NCI-H345 (cell line): ENCODE measurements at regions not wholly inside any gene's neighbourhood (a gene's known extent, or its start where the extent isn't known, plus 50 kb on each side); places are given as distances from the start of the nearest gene placed in this dataset.
"Not testable (repeated sequence)": the region's sequence is repeated elsewhere in the genome, so short reads cannot be mapped to it uniquely, and the experiment has no call there.

Experiments
- DNase-seq: peaks from one replicate; lab custom pipeline; 2025; lab: John Stamatoyannopoulos, UW

DNA sequence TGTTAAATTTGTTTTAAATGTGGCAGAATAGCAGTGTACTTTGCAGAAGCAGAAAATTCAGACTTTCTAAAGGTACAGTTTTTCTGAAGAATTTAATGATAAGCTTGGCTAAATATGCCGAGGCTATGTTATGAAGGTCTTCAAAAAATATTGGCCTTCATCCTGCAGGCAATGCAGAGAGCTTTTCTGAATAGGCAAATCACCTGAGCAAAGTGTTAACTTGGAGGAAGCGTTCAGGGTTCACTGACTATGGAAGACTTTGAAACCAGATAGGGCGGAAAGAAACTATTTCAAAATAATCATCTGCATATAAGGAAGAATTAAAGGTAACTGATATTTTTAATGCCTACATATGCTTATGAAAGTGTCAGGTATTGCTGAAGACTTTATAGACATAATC, 133.7 kb upstream of the SETBP1 start:
- DNase-seq, result no peak

DNA sequence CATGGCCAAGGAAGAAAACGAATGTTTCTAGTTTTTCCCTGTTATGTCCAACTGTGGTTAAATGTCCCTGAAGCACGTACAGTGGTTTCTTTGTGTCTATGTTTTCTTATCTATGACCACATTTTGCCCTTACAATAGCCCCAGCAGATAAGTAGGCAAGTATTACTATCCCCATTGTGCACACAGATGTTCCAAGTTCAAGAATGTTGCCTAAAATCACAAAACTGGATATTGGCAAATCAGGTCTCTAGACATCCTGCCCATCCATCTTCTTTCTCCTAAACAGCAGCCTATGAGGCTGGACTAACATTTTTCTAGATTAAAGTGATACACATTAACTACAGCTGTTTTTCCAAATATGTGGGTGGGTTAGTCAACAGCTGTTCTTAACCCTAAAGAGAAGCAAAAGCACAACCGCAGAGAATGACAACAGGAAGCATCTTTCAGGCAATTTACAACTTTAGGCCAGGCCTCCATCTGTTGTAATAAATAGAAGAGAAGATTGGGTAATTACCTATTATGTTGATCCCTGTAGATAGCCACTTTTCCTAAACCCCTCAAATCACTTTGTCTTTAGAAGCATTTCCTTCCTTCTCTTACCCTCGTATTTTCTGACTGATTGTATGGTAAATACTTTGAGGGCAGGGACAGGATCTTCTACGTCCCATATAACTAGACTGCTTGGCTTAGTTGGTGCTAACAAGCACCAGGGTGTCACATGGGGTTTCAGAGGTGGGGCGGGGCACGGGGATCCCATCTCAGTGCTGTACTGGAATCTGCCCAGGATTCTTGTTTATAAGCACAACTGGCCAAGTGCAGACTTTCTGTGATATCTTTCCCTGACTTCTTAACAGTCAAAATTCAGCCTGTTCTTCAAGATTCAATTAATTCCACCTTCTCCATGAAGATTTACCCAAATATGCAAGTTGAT, 132.1 kb upstream of the SETBP1 start:
- no peak for DNase-seq

DNA sequence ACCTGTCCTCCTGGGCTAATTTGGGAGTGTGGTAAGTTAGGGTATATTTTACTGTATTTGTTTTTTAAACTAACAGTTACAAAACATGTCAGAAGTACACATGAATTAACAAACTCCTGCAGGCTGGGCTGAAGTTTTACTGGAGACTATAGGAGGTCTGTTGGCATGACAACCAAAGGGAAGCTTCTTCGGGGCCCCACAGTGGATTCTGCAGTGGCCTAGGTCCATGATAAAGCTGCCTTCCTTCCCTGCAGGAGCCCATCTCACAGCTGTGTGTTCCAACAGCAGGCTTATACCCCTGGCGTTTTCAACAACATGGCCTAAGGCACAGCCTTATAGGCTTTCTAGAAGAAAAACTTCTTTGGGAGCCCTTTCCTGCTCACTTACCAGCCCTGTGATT, 128.0 kb upstream of the SETBP1 start:
- no peak for DNase-seq

DNA sequence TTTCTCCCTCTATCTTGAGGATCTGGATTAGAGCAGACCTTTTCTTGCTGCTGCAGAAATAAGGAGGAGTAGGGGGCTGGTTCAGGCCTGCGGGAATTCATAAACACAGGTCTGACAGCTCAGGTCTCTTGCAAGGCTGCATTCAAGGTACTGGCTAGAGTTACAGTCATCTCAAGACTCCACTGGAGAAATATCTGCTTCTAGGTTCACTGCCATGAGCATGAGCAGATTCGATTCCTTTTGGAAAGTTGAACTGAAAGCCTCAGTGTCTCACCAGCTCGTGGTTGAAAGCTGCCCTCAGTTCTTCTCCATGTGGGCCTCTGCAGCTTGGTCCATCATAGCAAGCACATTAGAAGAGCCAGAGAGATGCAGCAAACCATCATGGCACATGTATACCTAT, 124.4 kb upstream of the SETBP1 start:
- DNase-seq, result no peak

DNA sequence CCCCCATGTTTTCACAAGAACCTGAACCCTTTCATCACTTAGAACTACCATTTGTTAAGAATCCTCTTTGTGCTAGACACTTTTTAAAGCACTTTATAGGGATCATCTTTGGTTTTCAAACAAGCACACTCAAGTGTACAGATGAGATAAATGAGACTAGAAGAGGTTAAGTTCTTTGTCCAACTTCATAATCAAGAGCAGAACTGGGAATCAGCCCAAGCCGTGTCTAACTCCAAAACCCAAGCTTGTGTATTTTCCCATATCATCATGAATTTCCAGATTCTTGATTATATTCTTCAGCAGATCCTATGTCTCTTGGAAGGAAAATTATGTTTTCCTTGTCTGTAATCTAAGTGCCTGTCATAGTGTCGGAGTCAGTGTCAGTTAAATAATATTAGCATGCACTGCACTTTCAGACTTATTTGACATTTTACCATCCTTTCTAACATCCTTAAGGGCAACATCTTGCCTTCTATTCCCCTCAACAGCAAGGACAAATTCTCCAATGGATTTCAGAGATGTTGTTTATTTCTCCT, 123.0 kb upstream of the SETBP1 start:
- no peak for DNase-seq

DNA sequence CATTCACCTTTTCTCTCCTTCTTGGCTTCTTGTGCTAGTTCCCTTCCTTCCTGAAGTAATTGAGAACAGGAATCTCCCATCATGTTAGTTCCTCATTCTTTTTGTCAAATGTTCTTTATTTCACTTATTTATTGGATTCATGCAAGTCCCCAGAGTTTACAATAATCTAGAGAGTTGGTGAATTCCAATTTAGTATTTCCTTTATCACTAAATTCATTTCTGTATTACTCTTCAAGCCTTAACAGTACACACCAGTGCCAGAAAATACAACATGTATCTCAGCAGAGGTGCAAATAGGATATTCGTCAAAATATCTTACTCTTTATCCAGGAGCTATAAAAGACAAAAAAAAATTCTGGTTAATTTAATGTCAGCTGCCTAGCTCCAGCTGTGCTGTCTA, 121.9 kb upstream of the SETBP1 start:
- no peak for DNase-seq

DNA sequence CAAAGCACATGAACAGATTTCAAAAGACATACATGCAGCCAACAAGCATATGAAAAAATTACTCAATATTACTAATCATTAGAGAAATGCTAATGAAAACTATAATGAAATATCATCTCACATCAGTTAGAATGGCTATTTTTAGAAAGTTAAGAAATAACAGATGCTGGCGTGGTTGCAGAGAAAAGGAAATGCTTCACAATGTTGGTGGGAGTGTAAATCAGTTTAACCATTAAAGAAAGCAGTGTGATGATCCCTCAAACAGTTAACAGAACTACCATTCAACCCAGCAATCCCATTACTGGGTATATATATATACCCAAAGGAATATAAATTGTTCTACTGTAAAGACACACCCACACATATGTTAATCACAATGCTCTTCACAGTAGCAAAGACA, 117.7 kb upstream of the SETBP1 start:
- no peak for DNase-seq

DNA sequence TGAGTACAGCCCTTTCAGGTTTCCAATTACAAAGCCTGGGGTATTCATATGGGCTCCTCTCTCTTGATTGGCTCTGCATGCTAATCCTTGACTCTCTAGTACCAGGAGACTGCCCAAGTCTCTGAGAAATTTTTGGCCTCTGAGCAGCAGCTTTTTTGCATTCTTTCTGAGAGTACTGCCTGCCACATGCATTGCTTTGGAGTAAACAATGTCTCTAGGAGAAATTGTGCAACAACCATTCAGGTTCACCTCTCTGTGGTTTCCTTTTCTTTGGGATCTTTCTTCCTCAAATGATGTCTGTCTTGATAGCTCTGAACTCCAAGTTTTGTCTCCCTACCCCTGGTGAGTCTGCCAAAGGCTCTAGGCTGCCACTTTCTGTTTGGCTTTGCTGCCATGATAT, 115.8 kb upstream of the SETBP1 start:
- DNase-seq, result no peak

DNA sequence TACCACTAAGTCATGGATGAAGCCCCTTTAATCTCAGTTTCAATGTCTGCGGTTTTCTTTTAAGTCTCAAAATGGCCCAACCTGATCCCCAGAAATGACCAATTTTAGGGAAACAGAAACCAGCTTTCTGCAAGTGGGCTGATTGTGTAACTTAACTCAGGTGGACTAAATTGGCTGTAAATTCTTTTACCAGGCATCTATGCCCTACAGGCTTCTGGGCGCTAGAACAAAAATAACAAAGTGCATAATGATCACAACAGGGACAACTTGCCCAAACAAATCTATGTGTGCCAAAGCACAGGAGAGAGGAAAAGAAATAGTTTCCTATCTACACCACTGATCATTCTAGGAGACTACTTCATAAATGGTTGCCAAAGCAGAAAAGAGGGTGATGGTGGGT, 112.3 kb upstream of the SETBP1 start:
- DNase-seq, result no peak

DNA sequence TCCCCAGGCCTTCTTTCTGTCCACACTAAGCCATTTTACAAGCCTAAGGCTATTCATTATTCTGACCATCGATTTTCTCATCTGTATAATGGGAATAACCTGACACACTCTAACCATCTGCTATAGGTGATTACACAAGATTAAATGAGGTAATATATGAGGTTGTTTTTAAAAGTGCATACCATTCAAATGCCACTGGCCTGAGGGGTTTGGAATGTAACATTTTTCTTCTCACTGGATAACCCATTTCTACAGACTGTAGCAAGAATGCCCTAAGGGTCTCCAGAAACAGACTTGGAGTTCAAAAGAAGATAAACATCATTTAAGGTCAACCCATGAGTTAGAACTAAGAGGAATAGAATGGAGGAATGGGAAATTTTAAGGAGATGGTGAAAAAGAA, 111.7 kb upstream of the SETBP1 start:
- no peak for DNase-seq

DNA sequence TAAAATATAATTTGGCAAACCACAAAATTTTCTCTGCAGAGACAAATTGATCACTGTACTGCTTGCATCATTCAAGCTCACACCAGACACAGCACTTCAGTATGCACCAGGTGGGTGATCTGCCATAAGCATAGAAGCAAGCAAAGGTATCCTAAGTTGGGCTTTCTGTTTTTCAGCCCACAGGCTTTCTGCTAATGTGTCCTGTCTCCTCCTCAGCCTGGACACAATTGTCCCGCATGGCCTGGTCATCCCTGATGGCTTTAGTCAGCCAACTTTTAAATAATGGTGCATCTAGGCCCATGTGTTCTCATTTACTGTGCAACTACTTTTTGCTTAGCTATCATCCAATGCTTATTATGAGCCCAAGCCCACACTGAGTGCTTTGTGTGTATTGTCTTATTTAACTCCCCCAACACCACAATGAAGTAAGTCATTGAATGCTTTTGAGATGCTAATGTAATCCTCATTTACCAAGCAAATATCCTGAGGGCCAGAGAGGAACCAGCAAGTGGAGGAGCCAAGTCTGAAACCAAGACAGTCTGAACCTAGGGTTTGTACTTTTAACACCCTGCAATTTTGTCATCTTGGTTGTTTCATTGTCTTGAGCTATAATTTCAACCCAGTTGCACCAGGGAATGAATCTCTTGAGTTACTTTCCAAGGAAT, 111.2 kb upstream of the SETBP1 start:
- DNase-seq, result no peak

DNA sequence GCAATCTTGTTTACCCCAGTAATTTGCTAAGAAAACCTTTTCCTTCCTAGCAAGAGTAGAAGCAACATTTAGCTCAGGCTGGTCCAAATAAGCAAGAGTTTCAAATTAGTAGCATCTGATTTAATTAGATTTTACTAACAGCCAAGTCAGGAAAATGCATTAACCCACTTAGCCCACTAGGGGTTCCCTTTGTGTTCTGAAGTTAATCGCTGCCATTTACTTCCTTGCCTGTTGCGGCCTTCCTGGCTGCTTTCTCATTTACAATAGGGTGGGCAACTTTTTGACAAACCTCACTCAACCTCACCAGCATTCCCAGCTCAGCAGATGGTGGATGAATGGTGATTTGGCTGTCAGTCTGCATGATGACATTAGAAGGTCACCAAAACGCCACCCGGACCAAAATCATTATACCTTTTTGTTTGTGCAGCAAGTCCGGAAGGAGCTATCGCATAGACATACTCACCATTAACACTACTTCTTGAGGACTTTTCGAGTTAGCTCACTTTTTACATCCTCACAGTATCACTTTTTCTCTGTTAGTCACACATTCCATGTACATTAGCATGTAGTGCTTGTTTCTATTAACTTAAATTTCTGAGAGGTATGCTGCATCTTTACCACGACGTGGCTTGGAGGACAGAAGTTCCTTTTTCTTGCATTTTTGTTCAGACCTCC, 101.5 kb upstream of the SETBP1 start:
- no peak for DNase-seq

DNA sequence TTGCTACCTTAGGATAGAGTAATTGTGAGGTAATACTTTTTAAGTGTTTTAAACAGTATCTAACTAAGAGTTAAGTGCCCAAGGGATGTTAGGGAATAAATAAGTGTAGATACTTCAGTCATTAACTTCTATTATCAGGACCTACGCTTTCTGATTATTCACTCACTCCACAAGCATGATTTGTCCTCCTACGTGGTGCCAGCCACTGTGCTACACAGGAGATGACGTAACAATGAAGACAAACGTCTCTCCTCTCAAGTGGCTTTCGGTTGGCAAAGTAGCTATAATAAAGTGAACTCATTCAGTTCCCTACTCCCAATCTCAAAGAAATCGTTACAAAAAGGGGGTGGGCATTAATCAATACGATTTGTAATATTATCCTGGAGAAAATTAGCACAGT, 100.9 kb upstream of the SETBP1 start:
- no peak for DNase-seq

DNA sequence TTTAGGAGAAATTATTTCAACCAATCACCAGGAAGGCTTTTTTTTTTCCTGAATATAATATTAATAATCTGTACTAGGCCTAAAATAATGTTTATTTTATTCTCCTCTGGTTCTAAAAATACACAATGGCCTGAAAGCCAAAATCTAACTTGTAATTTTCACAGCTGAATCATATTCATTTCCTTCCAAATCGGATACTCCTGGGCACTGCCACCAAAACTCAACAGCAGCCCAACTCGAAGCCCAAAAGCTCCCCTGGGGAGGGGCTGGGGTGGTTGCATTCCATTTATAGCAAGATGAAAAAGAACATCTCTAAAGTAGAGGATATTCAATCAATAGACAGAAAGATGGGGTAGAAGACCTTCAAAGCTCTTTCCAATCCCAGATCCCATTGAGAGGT, 100.5 kb upstream of the SETBP1 start:
- DNase-seq, result no peak

DNA sequence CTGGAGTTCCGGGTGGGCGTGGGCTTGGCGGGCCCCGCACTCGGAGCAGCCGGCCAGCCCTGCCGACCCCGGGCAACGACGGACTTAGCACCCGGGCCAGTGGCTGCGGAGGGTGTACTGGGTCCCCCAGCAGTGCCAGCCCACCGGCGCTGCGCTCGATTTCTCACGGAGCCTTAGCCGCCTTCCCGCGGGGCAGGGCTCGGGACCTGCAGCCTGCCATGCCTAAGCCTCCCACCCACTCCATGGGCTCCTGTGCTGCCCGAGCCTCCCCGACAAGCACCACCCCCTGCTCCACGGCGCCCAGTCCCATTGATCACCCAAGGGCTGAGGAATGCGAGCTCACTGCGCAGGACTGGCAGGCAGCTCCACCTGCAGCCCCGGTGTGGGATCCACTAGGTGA, 99.9 kb upstream of the SETBP1 start:
- not testable (repeated sequence) for DNase-seq

DNA sequence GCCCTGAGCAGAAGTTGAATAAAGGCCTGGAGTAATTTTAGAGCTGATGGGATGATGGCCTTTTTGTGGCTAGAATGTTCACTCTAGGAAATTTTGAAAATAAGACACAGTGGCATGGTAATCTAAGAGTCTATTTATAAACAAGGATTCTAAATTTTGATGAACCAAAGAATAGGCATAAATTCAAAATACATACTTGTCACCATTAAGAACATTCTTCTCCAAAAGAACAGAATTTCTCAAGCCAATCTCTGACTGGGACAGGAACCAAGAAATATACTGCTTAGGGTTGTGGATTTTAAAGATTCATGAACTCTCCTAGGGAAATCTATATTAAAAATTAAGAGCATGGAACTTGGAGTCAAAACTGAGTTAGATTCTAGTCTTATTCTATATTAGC, 98.2 kb upstream of the SETBP1 start:
- DNase-seq, result no peak

DNA sequence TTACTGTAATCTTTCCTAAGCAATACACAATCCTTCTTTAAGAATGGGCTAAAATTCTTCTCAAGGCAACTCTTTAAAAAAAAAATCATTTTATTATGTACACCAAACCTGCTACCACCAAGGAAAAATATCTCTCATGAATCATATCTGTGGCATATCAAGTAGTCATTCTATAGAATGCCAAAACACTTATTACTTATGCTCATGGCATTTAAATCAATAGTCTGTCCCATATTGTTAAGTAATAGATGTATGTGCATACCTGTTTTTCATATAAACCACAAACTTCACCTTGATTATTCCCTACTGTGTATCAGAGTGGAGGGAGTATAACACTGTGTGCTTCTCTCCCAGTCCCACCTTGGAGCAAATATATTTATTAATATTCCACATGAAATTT, 95.8 kb upstream of the SETBP1 start:
- no peak for DNase-seq

DNA sequence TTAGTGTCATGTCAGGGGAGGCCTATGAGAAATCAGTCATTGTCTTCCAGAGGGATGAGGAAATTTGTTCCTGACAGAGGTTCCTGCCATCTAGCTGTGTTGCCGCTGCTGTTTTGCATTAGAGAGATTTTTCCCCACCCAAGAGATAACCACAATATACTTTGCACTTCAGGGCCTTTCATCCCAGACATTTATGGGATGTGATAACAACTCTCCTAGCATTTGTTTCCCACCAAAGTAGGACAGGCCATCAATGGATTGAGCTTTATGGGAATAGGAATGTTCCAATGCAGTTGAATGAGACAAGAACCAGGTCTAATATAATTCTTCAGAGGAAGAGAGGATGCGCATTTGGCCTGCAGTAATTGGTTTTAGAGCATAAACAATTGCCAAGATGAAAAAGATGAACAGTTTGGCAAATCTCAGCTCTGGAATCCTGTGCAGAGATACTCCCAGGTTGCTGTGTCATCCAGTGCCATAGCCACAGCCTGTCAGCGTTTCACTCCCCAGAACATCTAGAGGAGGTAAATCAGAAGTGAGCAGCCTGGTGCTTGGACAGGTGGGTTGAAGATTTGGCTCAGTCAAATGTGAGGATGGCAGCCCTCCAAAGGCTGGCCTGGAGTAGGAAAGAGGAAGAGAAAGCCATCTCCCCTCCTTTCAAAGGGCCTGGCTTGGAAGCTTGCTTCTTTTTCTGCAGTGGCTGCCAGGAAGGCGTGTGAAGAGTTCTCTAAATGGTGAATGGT, 93.7 kb upstream of the SETBP1 start:
- no peak for DNase-seq

DNA sequence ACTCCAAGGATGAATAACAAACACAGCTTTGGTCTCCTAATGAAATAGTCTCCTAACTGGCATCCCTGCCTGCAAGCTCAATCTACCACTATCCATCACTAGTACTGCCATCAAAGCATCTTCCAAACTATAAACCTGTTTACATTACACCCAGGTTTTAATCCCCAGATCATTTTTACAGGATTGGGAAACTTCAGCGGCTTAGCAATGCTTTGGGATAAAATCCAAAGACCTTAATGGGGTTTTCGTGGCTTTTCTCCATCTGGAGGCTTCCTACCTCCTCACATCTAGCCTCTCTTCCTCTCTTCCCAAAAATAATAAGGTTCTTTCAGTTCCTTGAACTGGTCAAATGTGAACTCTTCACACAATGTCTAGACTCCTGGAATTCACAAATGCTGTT, 92.2 kb upstream of the SETBP1 start:
- DNase-seq, result no peak

DNA sequence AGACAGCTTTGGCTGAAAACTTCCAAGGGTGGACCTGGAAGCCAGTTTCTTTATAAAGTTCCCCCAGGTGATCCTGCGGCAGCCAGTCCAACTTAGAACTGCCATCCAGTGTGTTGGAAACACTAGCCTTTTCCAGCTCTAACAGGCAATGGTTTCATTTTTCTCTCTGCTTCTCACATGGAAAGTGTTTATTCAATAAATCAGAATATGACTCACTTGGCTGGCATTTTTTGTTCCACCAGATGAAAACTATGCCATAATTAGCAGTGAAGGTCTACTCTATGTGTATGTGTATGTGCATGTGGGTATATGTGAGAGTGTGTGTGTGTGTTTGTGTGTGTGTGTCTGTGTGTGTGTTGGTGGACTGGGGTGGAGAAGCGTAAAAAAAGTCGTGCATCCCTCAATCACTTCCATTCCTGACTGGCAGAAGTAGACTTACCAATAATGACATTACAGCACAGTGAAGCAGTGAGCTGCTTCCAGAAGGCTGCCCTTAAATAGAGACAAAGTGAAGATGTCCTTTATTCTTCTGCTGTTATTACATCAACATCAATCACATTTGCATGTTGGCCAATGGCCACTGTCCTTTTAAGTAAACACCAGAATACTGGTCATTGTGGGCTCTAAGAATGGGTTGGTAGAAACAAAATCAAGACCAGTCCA, 90.9 kb upstream of the SETBP1 start:
- DNase-seq, result no peak

DNA sequence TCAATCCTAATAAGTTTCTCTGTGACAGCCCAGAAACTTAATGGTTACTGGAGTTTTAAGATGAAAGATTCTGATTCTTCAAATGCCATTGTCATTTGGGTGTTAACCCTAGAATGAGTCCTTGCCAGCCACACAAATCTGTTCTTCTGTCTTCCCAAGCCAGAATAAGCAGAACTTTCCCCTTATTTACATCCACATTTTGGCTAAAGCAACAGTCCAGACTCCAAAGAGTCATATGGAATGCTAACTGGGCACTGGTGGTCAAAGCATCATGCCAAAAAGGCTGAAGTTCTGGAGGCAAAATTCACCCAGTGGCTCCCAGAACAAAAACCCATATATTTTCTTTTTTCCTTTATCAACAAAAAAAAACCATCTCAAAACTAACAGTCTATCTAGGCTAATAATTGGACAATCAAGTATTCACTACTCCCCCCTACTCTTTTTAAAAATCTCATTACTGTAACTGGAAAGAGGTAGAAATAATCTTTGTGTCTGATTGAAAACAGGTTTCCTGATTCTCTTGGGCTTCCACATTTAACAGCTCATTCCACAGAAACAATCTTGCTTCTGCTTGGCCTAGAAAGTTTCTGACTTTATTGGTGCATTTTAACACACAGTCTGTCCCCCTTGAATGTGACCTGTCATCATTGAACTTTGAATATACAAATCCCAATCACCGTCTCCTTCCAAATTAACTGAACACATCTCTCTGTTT, 89.6 kb upstream of the SETBP1 start:
- no peak for DNase-seq
